Type B pancreatic cell (in vitro differentiated cells): ENCODE measurements at regions not wholly inside any gene's neighbourhood (a gene's known extent, or its start where the extent isn't known, plus 50 kb on each side); places are given as distances from the start of the nearest gene placed in this dataset.

Experiments
- DNase-seq: peaks from one replicate; pipeline ENCODE4 v3.0.0; 2021; ENCODE audit warnings: mixed read lengths; ENCODE audit not compliant: unreplicated experiment; ENCODE audit errors: extremely low spot score
- H3K27ac Mint-ChIP-seq: 2 replicates; pipeline ENCODE4 v1.8.0; 2021; ENCODE audit warnings: mild to moderate bottlenecking, mixed read lengths
- H3K27me3 Mint-ChIP-seq: 2 replicates; pipeline ENCODE4 v1.8.0; 2021; ENCODE audit warnings: mixed read lengths
- H3K36me3 Mint-ChIP-seq: 2 replicates; pipeline ENCODE4 v1.8.0; 2021; ENCODE audit warnings: mixed read lengths
- H3K4me1 Mint-ChIP-seq: one replicate; pipeline ENCODE4 v1.8.0; 2021; ENCODE audit warnings: mixed read lengths; ENCODE audit not compliant: unreplicated experiment
- H3K4me3 Mint-ChIP-seq: 2 replicates; pipeline ENCODE4 v1.8.0; 2021; ENCODE audit warnings: mild to moderate bottlenecking, mixed read lengths
- H3K9me3 Mint-ChIP-seq: 2 replicates; pipeline ENCODE4 v1.8.0; 2021; ENCODE audit warnings: mixed read lengths
- TF ChIP-seq, protein P1 (sequence below): fragments of 200-600 bp; sonication (generic); conservative IDR thresholded peaks from 2 replicates; pipeline ENCODE4 v1.5.0; 2021; ENCODE audit warnings: antibody characterized with exemption, mild to moderate bottlenecking

DNA sequence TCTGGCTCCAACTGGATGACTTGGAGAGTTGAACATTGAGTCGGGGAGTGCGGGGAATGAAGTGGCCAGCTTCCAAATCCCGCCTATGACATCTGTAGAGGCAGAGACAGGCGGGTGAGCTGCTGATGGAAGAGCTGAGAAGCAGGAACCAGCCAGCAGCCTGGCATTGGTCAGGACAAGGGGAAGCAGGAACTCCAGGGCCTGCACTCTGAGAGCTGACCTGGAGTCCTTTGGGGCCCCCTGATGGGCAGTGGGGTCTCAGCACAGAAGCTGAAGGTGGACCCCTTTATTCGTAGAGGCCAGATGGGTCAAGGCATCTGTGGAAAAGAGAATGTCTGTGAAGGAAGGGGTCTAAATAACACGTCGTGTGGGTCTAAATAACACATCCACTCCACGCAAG is 57.0 kb downstream of the SEC61G start:
- H3K27me3 Mint-ChIP-seq, result no peaks in the 10 kb centered on the region
- no peak overlapping the region for H3K27ac Mint-ChIP-seq
- no peaks in the 10 kb centered on the region for H3K36me3 Mint-ChIP-seq
- TF ChIP-seq, protein P1, sequence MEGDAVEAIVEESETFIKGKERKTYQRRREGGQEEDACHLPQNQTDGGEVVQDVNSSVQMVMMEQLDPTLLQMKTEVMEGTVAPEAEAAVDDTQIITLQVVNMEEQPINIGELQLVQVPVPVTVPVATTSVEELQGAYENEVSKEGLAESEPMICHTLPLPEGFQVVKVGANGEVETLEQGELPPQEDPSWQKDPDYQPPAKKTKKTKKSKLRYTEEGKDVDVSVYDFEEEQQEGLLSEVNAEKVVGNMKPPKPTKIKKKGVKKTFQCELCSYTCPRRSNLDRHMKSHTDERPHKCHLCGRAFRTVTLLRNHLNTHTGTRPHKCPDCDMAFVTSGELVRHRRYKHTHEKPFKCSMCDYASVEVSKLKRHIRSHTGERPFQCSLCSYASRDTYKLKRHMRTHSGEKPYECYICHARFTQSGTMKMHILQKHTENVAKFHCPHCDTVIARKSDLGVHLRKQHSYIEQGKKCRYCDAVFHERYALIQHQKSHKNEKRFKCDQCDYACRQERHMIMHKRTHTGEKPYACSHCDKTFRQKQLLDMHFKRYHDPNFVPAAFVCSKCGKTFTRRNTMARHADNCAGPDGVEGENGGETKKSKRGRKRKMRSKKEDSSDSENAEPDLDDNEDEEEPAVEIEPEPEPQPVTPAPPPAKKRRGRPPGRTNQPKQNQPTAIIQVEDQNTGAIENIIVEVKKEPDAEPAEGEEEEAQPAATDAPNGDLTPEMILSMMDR, result no peak
- peaks cover 4% of the 10 kb centered on the region for H3K4me1 Mint-ChIP-seq
- no peak for DNase-seq
- no peak overlapping the region for H3K4me3 Mint-ChIP-seq
- H3K9me3 Mint-ChIP-seq, result peaks cover 5% of the 10 kb centered on the region

DNA sequence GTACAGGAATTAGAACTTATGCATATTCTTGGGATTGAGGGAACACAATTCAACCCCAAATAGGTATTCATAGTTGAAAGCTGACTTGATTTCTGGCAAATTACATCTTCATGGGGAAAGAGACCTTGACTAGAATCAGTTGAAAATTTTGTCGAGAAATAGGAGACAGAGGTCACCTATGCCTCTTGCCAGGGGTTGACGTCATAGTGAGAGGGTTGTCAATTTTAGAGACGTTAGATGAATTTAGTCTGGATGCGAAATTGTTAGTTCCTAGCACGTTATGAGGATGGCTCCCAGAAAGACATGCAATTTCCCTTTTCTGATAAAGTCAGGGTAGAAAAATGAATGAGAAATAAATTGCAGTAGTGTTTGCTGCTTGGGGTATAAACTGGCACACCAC is 59.3 kb downstream of the SEC61G start:
- TF ChIP-seq, protein P1, result no peak
- no peak overlapping the region for H3K4me3 Mint-ChIP-seq
- no peaks in the 10 kb centered on the region for H3K9me3 Mint-ChIP-seq
- H3K27ac Mint-ChIP-seq, result no peak overlapping the region
- H3K4me1 Mint-ChIP-seq, result no peaks in the 10 kb centered on the region
- H3K36me3 Mint-ChIP-seq, result no peaks in the 10 kb centered on the region
- DNase-seq, result no peak
- no peaks in the 10 kb centered on the region for H3K27me3 Mint-ChIP-seq

DNA sequence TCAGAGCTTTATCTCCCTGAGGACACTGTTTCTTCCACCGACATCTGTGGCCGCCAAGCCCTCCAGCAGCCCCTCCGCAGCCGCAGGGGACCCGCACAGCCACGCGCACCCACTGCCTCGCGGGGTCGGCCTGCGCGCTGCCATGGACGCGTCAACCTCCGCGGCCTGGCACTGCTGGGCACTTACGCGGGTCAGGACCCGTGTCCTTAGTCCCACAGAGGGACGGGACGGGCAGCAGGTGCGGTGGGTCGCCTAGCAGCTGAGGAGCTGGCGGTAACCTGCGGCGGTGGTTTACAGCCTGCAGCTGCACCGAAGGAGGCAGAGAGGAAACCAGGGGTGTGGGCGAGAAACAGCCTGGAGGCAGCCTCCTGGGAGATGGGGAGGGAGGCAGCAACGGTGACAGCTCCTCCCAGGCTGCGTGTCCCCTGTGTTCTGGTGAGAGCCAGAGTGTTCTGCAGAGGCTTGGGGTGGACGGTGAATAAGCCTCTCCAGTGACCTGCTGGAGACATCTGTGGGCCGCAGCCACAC is 61.3 kb downstream of the SEC61G start:
- H3K4me1 Mint-ChIP-seq, result no peaks in the 10 kb centered on the region
- no peaks in the 10 kb centered on the region for H3K9me3 Mint-ChIP-seq
- TF ChIP-seq, protein P1, result no peak
- H3K4me3 Mint-ChIP-seq, result no peak overlapping the region
- H3K27ac Mint-ChIP-seq, result no peak overlapping the region
- no peaks in the 10 kb centered on the region for H3K36me3 Mint-ChIP-seq
- H3K27me3 Mint-ChIP-seq, result no peaks in the 10 kb centered on the region
- no peak for DNase-seq

DNA sequence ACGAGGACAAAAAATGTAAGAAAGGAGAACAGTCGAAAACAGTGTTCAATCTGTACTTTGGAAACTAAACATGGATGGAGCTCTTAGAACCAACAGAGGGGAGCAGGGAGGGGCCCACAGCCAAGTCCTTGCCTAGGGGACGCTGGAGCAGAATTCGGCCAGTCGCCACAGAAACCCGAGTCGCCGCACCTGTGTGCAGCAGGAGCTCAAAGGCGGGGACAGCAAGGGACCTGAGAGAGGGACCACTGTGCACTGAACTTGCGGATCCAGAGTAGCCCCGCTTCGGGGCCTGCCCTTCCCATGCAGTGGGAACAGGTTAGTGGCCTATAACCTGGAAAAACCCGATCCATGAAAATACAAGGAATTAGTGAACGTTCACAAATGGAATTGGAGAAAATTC is 68.1 kb downstream of the SEC61G start:
- H3K36me3 Mint-ChIP-seq, result no peaks in the 10 kb centered on the region
- no peak overlapping the region for H3K27ac Mint-ChIP-seq
- DNase-seq, result no peak
- H3K9me3 Mint-ChIP-seq, result no peaks in the 10 kb centered on the region
- H3K4me1 Mint-ChIP-seq, result no peaks in the 10 kb centered on the region
- TF ChIP-seq, protein P1, result no peak
- H3K27me3 Mint-ChIP-seq, result no peaks in the 10 kb centered on the region
- no peak overlapping the region for H3K4me3 Mint-ChIP-seq

DNA sequence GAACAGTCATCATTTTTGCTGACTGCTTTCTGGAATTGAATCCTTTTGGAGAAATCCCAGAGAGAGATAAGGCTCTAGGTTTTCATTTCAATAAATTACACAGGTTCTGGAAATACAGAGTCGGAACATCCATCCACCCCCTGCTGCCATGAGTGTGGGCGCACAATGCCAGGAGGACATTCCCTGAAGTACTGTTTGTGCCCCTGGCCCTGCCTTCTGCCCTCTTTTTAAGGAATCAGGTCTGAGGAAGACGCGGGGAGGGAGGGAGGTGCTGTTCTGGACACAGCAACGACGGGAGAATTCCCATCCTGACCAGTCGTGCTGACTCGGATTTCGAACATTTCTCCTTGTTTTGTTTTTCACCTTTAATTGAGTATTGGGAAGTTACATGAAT is 69.0 kb downstream of the SEC61G start:
- DNase-seq, result no peak
- Mint-ChIP-seq H3K36me3 (no peaks in the 10 kb centered on the region), H3K27me3 (no peaks in the 10 kb centered on the region), H3K27ac (no peak overlapping the region), H3K4me3 (no peak overlapping the region), H3K9me3 (no peaks in the 10 kb centered on the region), H3K4me1 (no peaks in the 10 kb centered on the region)
- TF ChIP-seq, protein P1, result no peak

DNA sequence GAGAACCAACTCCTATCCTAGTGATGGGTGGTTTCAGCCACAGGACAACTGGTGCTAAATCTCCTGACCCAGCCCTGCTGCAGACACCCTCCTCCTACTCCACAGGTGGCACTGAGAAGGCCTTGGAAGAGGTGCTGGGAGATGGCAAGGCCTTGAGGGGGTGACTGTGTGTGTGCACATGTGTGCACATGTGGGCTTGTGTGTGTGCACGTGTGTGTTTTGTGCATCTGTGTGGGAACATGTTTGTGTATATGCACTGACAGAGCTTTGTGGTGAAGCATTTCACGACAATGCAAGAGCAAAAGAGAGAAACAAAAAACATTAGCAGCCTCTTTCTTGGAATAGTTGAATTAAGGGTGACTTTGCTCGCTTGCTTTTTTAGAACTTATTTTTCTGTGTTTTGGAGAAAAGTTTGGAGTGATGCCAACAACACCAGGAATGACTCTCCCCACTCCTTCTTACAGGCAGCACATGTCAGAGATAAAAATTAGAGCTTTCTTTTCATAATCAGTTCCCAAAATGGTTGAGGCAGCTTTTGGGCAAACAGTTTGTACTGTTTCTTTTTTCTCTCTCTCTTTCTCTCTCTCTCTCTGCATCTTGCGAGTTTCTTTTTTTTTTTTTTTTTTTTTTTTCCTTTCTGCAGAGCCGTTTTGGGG is 69.5 kb downstream of the SEC61G start:
- Mint-ChIP-seq H3K9me3 (no peaks in the 10 kb centered on the region), H3K4me3 (no peak overlapping the region), H3K27me3 (no peaks in the 10 kb centered on the region), H3K36me3 (no peaks in the 10 kb centered on the region), H3K27ac (no peak overlapping the region), H3K4me1 (no peaks in the 10 kb centered on the region)
- no peak for DNase-seq
- TF ChIP-seq, protein P1, result no peak
